HL-60/S4 treated with retinoic acid at 250 ng/mL for 4 days and 3 days (cell line): ENCODE measurements at regions not wholly inside any gene's neighbourhood (a gene's known extent, or its start where the extent isn't known, plus 50 kb on each side); places are given as distances from the start of the nearest gene placed in this dataset.

ENCODE experiments used
- in situ Hi-C: fragments of 300-500 bp; cut with MboI; formaldehyde crosslinking; loops from 2 replicates; pipeline ENCODE4 v1.7.0; 2022; ENCODE audit warnings: low sequenced_read_pairs

DNA sequence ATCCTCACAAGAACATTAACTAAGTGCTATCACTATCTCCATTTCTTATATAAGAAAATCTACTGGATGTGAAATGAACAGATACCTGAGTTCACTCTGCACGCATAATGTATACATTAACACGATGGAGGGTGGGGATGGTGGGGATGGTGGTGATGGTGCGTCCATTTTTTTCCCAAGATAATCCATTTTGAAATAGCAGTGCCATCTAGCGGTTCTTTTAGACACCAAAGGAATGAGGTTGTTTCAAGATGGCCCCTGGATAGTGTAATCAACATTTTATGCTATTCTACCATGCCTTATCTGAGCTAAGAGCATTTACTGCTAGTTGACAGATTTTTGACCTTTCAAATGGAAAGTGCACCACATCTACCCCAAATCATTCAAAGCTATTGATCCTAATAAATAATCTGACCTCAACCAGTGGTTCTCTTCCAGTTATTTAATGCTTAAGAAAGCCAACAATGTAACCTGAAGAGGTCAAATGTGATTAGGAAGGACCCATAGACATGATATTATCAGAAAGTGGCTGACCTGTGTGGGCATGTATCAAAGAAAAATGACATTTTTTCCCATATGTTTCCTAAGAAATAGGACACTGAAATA, 714.7 kb upstream of the TENM4 start:
- in situ Hi-C loops = no loop called here

DNA sequence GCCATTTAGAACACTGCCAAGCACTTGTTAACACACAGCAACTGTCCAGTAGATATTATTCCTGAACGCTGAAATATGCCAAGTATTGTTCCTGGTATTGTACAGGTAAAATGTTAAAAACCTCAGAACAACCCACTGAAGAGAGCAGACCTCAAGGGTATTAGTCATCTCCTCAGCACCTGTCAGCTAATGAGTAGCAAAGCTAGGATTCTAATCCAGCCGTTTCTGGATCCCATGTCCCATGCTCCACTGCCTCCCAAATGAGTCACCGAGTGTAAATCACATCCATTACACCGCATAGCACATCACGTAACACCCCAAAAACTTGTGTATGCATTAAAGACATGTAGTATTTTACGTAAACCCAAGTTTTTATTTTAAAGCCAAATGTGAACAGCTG, 705.4 kb upstream of the TENM4 start:
- in situ Hi-C loops = no loop called here

DNA sequence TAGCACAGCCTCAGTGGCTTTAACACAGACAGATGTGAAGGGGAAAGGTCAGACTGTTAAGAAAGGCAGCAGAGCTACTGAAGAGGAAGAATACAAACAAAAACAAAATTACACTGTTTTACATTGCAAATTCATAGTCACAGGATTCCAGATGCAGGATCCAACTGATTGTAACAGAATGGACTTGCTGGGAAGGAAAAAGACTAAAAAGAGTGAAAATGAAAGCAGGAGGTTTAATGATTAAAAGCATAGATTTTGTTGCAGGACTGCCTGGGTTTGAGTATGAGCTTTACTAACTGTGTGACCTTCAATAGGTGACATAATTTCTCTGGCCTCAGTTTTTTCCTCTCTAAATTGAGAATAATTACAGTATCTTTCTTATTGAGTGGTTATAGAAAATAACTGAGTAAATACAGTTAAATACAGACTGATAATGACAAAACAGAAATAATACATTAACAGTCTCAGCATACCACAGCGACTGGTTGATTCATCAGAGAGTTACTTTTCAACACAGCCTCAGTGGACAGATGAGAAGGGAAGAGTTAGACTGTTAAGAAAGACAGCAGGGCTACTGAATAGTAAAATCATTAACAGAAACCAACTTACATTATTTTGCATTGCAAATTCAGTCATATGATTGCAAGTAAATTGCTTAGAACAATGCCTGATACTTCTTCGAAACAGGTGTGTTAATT, 704.2 kb upstream of the TENM4 start:
- in situ Hi-C loops = no loop called here

DNA sequence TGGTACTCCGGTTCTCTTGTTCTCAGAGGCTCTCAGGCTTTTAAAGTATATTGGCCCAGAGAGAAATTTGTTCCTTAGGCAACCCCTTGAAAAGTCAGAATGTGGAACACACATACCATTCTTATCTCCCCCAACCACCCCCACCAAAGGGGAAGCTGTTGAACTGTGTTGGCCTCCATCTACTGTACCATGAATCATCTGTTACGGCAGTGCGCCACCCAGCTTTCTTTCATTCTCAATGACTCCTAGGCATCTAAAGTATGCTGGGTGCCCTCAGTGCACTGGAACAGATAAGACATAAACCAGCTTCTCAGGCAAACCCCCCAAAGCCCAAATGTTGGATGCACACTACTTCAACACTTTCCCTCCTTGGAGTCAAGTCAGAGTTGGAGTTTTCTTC, 696.2 kb upstream of the TENM4 start:
- in situ Hi-C loops = no loop called here

DNA sequence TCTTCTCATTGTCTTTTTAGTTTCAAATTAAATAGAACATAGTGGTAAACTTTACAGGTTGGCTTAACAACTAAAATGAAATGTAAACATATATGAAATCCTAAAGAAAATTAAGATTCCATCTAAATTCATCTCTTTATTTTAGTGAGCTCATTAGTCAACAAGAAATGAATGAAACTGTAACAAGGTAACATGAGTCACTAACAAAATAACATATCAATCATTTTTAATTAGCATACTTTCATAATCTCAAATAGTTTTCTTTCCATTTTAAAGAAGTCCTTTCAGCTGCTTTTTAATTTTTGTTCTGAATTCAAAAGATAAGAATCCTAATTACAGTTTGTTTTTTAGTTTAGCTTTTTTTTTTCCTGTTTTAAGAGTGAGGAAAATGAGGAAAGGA, 688.6 kb upstream of the TENM4 start:
- in situ Hi-C loops = no loop called here

DNA sequence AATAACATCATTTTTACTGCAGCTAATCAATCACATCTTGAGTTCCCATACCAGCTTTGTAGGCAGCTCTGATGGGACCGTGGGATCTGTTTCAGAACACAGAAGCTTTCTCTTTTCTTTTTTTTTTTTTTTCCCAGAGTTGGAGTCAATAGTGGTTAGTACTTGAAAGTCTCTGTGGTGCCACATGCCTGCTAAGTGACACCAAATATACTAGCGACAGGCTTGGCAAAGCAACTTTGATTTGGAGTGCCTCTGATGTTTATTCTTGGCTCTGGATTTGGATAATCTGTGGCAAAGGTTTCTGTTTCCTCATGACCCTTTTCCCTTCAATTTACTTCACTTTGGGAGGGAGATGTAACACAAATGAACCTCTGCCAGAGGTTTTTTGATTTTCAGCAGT, 681.4 kb upstream of the TENM4 start:
- in situ Hi-C loops = no loop called here

DNA sequence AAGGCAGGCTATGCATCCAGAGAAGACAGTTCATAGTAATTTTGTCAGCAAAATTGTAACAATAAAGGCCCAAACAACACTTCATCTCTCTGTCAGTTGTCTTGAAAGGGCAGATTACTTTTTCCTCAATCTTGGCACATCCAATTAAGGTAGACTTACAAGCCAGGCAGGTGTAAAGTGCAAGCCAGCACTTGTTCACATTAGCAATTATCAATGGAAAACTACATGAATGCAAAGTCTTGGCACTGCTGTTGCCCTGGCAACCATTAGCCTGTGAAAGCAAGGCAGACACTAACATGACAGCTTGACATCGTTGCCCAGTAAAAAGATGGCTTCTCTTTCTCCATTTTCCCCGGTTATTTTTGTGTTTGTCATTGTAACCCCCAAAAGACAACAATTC, 677.2 kb upstream of the TENM4 start:
- in situ Hi-C loops = no loop called here

DNA sequence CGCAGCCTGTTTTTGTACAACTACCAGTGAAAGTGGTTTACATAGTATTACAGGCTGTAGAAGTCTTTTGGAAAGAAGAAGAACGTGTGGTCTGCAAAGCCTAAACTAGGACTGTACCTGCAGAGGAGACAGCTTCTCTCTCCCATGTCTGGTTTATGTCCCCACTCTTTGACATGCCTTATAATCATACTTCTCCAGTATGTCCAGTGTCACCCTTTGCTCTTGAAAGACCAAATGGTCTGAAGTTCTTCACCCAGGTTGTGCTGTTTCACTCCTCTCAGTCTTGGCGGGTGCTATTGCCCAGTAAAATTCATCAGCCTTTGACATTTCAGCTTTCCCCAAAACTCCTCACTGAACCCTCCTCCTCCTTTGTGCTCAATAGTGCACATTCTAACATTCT, 676.0 kb upstream of the TENM4 start:
- in situ Hi-C loops = no loop called here

DNA sequence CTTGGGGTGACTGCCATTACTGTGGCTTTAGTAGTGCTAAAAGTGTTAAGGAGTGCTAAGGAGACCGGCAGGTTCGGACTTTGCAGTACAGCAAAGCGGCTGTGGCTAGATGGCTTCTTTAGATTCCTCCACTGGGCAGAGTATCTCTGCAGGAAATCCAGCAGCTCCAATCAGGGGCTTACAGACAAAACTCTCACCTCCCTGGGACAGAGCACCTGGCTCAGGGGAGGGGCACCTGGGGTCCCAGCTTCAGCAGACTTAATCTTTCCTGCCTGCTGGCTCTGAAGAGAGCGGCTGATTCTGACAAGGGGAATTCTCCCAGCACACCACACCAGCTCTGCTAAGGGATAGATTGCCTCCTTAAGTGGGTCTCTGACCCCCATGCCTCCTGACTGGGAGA, 668.8 kb upstream of the TENM4 start:
- in situ Hi-C loops = no loop called here

DNA sequence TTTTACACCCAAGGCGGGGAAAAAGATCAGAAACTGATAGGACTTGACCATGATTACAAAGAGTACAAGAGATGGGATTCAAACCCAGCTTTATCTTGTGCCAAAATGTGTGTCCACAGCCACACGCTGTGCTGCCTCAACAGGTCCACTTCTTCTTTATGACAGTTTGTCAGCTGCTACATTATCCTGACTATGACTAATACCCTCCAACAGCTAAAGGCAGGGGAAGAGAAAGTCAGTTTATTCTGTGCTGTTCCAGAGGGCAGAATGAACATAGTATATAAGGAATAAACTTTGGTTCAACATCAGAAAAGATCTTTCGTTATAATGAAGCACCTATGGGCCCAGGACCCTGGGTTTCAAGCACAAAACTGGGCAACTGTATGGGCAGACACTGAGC, 668.2 kb upstream of the TENM4 start:
- in situ Hi-C loops = no loop called here

DNA sequence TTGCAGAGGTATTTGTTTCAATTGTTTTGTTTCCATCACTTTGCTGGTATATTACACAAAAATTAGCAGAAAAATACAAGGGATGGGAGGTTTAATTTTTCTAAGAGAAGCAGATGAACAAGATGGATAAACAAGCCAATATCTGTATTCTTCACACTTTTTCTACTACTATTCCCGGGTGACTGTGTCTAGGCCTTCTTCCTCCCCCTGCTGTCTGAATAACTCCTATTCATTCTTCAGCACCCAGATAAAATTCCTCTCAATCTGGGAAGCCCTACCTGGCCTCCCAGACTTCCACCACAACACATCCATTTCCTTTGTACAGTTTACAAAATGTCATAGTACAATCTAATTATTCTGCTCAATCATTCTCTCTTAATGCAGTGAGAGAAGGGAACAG, 666.6 kb upstream of the TENM4 start:
- in situ Hi-C loops = no loop called here

DNA sequence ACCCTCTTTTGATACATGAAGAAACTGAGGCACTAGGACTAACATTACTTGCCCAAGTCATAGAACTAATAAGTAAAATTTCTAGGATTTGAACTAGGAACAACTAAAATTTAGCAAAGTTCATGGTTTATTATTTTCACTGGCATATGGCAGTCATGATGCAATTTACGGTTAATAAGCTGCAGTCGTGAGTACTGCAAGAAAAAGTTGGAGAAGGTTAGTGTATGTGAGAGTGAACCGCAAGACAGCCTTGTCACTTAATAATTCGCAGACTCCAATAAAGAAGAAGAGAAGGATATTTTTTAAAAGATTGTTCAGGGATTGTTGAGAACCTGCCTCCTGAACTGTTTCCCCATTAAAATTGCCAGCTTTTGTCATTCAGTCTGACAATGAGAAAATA, 663.4 kb upstream of the TENM4 start:
- in situ Hi-C loops = no loop called here

DNA sequence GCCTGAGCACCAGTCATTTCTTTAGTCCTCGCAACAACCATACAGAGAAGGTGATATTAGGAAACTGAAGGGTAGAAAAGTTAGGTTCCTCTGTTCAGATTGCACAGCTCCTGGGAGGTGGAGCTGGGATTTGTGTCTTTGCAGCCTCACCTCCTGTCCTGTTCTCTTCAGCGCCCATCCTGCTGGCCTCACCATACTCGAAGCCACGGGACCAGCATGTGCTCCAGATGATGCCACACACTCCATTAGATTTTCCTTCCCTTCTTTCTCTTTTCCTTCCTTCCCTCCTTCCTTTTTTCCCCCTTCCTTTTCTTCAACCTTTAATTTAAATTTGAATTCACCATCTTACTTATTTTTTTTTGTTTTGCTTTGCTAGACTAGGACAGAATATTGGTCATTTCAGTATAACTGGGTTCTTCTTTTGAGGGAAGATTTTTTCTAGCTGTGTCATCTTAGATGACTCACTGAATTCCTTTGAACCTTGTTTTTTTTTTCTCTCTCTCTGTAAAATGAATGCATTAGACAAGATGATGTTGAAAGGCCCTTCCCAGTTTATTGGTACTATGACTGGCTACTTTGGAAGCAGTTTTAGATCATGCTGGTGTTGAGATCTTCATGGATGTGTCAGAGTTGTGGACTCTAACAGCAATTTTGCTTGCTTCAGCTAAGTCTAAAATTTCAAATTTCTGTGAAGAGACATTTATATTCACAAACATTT, 662.5 kb upstream of the TENM4 start:
- in situ Hi-C loops = no loop called here

DNA sequence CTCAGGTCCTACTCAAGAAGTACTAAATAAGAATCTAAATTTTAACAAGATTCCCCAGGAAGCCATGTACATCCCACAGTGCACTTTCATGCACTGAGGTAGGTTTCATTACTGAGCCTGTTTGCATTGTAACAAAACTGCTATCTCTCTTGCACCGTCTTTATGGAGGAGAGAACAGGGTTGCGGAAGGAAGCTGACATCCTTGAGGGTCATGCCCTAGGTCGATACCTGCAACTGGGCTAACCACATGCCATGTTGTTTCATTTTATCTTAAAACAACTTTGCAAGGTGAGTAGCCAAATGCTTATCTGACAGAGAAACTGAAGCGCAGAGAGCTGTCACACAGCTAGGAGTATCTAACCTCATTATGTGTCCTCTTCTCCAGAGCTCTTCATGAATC, 656.3 kb upstream of the TENM4 start:
- in situ Hi-C loops = no loop called here

DNA sequence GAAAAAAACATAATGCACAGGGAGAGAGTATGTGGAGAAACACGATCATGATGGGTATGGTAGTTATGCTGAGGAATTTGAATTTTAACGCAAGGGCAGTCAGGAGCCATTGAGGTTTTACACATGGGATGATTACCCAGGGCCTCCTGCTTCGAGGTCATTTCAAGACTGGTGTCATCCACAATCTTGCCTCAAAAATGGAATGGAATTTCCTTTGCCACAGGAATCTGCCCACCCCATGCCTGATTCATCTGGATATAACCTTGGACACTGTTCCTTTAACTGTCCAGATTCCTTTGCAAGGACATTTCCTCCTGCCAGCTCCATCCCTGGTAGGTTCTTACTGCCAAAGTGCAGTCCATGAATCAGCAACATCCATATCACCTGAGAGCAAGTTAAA, 655.9 kb upstream of the TENM4 start:
- in situ Hi-C loops = no loop called here

DNA sequence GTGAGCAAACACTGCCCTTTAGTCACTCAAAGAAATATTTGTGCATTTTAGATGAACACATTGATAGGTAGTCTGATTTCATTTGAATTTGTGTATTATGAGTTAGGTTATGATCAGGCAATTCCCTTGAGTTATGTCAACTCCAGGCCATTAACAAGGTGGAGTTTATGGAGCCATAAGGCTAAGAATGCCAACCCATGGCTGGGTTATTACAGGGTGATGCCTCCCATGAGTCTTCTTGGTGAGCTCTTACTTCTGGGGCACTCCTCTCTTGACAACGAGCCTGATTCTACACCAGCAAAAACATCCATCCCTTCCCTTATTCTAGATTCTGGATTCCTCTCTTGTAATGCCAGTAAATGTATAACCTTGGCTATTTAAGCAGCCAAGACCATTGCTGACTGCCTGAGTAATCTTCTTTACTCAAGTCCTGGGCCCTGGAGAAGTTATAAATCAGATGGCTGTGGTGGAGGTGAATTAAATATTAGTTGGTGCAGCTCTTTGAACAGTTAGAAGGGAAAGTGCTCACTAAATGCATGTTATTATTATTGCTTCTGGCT, 645.7 kb upstream of the TENM4 start:
- in situ Hi-C loops = no loop called here

DNA sequence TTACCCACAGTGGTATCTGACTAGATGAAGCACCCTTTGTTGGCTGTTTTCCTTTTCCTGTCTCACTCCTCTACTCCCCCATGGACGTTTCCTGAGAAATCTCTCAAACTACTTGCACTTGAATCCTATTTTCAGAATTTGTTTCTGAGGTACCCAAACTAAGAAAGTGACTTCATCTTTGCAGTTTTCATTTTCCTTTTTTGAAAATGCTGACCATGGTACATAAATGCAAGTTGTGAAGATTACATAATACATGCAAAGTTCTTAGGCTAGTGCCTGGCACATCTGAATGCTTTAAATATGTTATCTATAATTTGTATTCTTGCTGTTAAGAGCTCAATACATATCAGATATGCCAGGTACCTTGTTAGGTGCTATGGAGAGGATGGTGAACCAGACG, 644.7 kb upstream of the TENM4 start:
- in situ Hi-C loops = no loop called here

DNA sequence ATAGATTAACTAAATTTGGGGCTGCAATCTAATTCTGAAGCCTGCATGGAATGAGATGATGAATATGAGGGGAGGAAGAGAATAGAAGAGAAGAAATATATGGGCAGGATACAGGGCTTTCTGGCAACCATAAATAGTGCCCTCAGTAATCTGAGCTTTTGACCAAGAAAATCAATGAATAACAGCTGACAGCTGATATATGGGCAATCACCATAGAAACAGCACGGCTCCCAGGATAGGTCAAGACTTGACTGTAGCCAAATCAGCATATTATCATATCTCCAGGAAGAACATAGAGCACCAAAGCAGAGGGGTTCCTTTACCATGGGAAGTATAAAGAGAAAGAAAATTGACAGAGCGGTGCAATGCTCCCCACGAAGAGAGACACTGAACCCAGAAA, 643.8 kb upstream of the TENM4 start:
- in situ Hi-C loops = no loop called here

DNA sequence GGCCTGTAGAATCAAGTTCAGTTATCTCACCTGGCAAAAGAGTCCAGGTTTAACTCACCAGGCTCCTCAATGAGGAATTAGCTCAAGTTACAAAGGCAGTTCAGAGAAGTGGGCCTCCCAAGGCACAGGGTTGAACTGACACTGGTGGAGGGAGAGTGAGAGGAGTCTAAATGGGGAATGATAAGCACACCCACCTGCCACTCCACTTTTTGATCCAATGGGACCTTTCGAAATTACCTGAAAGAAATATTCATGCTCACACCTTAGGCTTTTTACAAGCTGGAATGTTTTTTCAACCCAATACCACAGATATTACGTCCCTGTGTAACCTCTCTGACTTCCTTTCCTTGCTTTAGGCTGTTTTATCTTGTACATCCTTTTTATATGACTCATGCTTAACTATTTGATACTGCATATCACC, 642.7 kb upstream of the TENM4 start:
- in situ Hi-C loops = no loop called here

DNA sequence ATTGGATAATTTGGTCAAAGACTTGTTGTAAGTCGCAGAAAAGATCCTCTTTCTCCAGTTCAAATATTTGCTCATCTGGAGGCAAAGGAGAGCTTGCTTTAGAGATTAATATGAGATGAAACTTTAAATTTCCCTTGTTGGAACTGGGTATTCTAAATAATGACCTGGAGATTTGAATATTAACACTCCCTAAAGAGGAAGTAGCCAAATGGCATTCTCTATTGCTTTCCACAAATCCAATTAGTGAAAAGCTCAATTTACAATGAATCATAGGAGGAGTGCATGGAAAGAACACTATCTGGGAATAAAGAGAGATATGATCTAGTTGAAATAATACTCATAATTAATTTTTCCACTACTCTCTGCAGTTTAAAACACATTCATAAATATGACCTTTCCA, 641.6 kb upstream of the TENM4 start:
- in situ Hi-C loops = no loop called here

DNA sequence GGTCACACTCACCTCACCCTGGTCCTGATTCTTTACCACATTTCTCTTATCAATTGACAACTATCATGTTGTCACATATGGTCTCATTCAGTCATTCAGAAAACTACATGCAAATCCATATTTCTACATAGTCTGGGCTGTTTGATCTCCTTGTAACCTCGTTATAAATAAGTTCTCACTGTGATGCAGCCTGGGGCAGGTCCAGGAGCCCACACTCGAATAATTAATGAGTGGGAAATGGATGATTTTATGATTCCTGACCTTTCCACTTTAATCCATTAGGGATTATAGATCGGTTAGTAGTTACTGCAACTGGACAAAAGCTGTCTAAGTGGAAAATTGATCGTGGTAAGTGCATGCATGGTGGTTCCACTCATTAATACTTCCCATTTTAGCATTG, 636.3 kb upstream of the TENM4 start:
- in situ Hi-C loops = no loop called here

DNA sequence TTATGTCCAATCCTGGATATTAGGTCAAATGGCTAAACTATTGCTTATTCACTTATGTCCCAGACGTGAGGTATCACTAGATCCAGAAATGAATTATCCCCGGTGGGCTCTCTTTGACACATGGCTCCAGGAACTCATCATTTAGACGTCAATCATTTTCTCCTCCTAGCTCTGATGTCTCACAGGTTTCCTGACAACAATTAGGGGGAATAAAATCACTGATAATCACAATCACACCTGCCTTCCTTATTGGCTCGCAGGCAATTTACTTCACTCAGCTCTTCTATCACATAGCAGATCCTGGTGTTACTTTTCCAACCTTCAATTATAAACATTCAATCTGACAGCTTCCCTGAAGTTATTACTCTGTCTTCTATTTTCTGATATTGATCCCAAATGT, 634.0 kb upstream of the TENM4 start:
- in situ Hi-C loops = no loop called here
